ENCODE measurements at regions not wholly inside any gene's neighbourhood (a gene's known extent, or its start where the extent isn't known, plus 50 kb on each side); places are given as distances from the start of the nearest gene placed in this dataset.

DNA sequence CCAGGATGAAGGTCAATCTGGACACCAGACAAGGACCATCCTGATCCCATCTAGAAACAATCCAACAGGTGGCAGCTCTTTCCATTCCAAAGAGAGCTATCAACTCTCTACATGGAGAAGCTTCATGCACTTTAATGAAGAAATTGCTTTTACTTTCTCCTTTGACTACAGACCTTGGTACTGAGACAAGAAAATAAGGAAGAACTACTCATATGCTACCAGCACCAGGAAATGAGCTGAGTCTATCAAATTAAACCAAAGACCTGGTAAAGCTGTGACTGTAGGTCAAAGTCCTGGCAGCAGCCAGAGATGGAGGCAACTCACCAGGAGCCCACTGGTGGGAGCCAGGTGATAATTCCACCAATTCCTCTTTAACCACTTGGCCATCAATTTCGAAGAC is 64.3 kb upstream of the LRRC8B start:
- H3K4me3 ChIP-seq = no peak overlapping the region
- 67 to 80% (median 79%) methylated on average over 1 of the region's 1 CpG for WGBS, 3 donors
- TF ChIP-seq, protein P1, sequence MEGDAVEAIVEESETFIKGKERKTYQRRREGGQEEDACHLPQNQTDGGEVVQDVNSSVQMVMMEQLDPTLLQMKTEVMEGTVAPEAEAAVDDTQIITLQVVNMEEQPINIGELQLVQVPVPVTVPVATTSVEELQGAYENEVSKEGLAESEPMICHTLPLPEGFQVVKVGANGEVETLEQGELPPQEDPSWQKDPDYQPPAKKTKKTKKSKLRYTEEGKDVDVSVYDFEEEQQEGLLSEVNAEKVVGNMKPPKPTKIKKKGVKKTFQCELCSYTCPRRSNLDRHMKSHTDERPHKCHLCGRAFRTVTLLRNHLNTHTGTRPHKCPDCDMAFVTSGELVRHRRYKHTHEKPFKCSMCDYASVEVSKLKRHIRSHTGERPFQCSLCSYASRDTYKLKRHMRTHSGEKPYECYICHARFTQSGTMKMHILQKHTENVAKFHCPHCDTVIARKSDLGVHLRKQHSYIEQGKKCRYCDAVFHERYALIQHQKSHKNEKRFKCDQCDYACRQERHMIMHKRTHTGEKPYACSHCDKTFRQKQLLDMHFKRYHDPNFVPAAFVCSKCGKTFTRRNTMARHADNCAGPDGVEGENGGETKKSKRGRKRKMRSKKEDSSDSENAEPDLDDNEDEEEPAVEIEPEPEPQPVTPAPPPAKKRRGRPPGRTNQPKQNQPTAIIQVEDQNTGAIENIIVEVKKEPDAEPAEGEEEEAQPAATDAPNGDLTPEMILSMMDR (IDR thresholded peaks at IDR 0.05) = no peak
- no peaks in the 10 kb centered on the region for H3K9me3 ChIP-seq
- DNase-seq (no peak), ATAC-seq (no peak)
- peaks cover 0 to 3% (median 0%) of the 10 kb centered on the region in 3 donors for H3K27me3 ChIP-seq (ENCODE audit: insufficient read depth in 3 of 3, low read length in 2 of 3)
- intact Hi-C loops (cut with DNase I) = no loop called here
- H3K36me3 ChIP-seq (ENCODE audit: insufficient read depth in 1 of 2, low read depth in 1 of 2) = no peaks in the 10 kb centered on the region
- H3K4me1 ChIP-seq = no peaks in the 10 kb centered on the region
- H3K27ac ChIP-seq = no peak overlapping the region

DNA sequence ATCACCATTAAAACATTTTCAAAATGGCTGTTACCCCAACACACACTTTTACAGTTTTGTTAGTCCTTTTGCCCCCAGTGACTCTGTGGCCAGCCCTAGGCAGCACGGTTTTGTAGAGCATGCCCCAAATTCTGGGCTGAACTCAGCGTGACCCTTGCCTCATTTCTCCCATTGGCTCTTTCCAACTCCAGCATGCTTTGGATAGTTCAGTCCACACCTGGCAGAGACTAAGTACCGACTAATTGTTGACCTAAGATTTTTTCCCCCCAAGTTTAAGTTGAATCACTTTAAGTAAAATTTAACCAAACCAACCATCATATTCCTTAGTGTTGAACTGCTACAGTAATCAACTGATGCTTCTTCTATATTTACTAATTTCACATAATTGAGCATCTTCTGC is 62.4 kb upstream of the LRRC8B start:
- H3K4me3 ChIP-seq = no peak overlapping the region
- no peaks in the 10 kb centered on the region for H3K36me3 ChIP-seq (ENCODE audit: insufficient read depth in 1 of 2, low read depth in 1 of 2)
- DNase-seq (no peak), ATAC-seq (no peak)
- H3K4me1 ChIP-seq = no peaks in the 10 kb centered on the region
- intact Hi-C loops (cut with DNase I) = no loop called here
- TF ChIP-seq, protein P1 (IDR thresholded peaks at IDR 0.05) = no peak
- H3K9me3 ChIP-seq = no peaks in the 10 kb centered on the region
- WGBS, 3 donors = 56 to 67% (median 58%) methylated on average over 3 of the region's 3 CpGs
- H3K27ac ChIP-seq = no peak overlapping the region
- peaks cover 0 to 4% (median 0%) of the 10 kb centered on the region in 3 donors for H3K27me3 ChIP-seq (ENCODE audit: insufficient read depth in 3 of 3, low read length in 2 of 3)

DNA sequence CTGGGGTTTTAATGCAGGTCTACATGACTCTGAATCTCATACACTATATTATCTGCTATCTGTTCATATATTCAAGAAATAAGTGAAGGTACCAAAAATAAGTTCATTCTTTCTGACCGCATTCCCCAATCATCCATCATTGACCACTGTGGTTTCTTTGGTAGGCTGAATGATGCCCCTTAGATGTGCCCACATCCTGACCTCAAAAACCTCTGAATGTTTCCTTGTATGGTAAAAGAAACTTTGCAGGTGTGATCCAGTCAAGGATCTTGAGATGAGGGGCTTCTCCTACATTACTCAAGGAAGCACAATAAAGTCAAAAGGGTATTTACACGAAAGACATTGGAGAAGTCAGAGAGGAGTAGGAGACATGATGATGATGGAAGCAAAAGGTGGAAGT is 60.6 kb upstream of the LRRC8B start:
- Histone ChIP-seq H3K4me1 (no peaks in the 10 kb centered on the region), H3K27ac (no peak overlapping the region), H3K4me3 (no peak overlapping the region), H3K9me3 (no peaks in the 10 kb centered on the region), H3K27me3 (ENCODE audit: insufficient read depth in 3 of 3, low read length in 2 of 3) (peaks cover 0 to 4% (median 0%) of the 10 kb centered on the region in 3 donors), H3K36me3 (ENCODE audit: insufficient read depth in 1 of 2, low read depth in 1 of 2) (no peaks in the 10 kb centered on the region)
- no peak for DNase-seq
- TF ChIP-seq, protein P1 (IDR thresholded peaks at IDR 0.05) = no peak
- 44 to 66% (median 49%) methylated on average over 2 of the region's 2 CpGs for WGBS, 3 donors
- no peak for ATAC-seq
- intact Hi-C loops (cut with DNase I) = no loop called here

DNA sequence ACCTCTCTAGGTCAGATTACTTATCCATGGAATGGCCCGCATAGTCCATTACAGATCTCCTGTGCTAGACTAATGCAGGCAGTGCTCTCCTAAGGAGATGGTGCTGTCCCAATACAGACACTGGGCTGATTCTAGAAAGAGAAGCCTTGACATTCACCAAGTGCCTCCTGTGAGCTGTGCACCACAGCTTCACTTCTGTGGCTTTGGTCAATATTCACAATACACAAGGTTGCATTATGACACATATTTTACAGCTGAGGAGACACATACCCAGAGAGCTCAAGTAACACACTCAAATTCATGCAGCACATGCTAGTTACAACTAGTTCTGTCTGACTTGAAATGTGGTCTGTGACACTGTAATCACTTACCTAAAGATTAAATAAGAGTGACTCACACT is 59.4 kb upstream of the LRRC8B start:
- 86 to 95% (median 90%) methylated on average over 1 of the region's 1 CpG for WGBS, 3 donors
- H3K27me3 ChIP-seq (ENCODE audit: insufficient read depth in 3 of 3, low read length in 2 of 3) = peaks cover 0 to 4% (median 0%) of the 10 kb centered on the region in 3 donors
- no peak for ATAC-seq
- no peak overlapping the region for H3K27ac ChIP-seq
- no peaks in the 10 kb centered on the region for H3K36me3 ChIP-seq (ENCODE audit: insufficient read depth in 1 of 2, low read depth in 1 of 2)
- H3K9me3 ChIP-seq = no peaks in the 10 kb centered on the region
- intact Hi-C loops (cut with DNase I) = no loop called here
- H3K4me3 ChIP-seq = no peak overlapping the region
- TF ChIP-seq, protein P1 (IDR thresholded peaks at IDR 0.05) = no peak
- H3K4me1 ChIP-seq = no peaks in the 10 kb centered on the region
- DNase-seq = no peak

DNA sequence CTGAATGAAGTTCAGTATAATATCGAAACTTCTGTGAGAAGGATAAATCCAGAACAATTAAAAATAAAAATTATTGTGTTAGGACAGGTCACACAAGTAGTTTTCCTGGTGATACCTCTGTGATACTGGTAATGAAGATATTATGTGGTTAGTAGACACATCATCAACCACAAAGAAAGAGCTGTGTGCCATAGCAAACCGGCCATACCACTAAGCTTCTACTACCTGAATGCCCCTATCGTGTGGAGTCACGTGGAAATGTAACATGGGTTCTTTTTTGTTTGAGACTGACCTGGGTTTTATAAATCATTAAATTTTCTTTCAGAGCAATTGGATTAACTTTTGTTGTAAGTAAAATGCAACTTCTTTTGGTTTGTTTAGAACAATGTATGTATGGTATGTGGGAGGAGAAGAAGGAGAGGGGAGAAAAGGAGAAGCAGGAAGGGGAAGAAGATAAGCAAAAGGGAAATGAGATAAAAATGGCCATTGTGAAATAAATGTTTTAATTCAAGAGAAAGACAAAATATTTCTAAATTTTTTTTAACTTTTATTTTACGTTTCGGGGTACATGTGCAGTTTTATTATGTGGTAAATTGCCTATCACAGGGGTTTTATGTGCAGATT is 58.2 kb upstream of the LRRC8B start:
- Histone ChIP-seq H3K27ac (no peak overlapping the region), H3K9me3 (no peaks in the 10 kb centered on the region), H3K4me1 (no peaks in the 10 kb centered on the region), H3K4me3 (no peak overlapping the region), H3K36me3 (ENCODE audit: insufficient read depth in 1 of 2, low read depth in 1 of 2) (no peaks in the 10 kb centered on the region), H3K27me3 (ENCODE audit: insufficient read depth in 3 of 3, low read length in 2 of 3) (peaks cover 0 to 4% (median 0%) of the 10 kb centered on the region in 3 donors)
- WGBS, 3 donors = 65 to 68% (median 67%) methylated on average over 6 of the region's 6 CpGs
- intact Hi-C loops (cut with DNase I) = no loop called here
- ATAC-seq (no peak), DNase-seq (no peak)
- TF ChIP-seq, protein P1 (IDR thresholded peaks at IDR 0.05) = no peak

Measured in psoas muscle (tissue), 7 donors.